NCI-H524 treated with DMSO at 0.1 percent for 48 hours (cell line): ENCODE measurements at regions not wholly inside any gene's neighbourhood (a gene's known extent, or its start where the extent isn't known, plus 50 kb on each side); places are given as distances from the start of the nearest gene placed in this dataset.
"Not testable (repeated sequence)": the region's sequence is repeated elsewhere in the genome, so short reads cannot be mapped to it uniquely, and the experiment has no call there.

ENCODE experiments used
- DNase-seq: peaks from one replicate; lab custom pipeline; 2025; lab: John Stamatoyannopoulos, UW

GRCh38 chr13:84865783-84866221 lies 933.4 kb downstream of the SLITRK6 start:
- DNase-seq = no peak

GRCh38 chr13:84864341-84864740 lies 934.9 kb downstream of the SLITRK6 start:
- DNase-seq = no peak

- no peak for DNase-seq
Measured at GRCh38 chr13:84847107-84847506, 952.1 kb downstream of the SLITRK6 start.

- no peak for DNase-seq
Measured at GRCh38 chr13:84845907-84846619, 953.2 kb downstream of the SLITRK6 start.

GRCh38 chr13:84844473-84844872 lies 954.7 kb downstream of the SLITRK6 start:
- DNase-seq = no peak

GRCh38 chr13:84843368-84843767 lies 955.9 kb downstream of the SLITRK6 start:
- no peak for DNase-seq

GRCh38 chr13:84834201-84834600 lies 951.9 kb upstream of the SLITRK1 start:
- no peak for DNase-seq

GRCh38 chr13:84831666-84832657 lies 949.7 kb upstream of the SLITRK1 start:
- no peak for DNase-seq

- DNase-seq = no peak
Measured at GRCh38 chr13:84823528-84823927, 941.3 kb upstream of the SLITRK1 start.

- no peak for DNase-seq
Measured at GRCh38 chr13:84821261-84821660, 939.0 kb upstream of the SLITRK1 start.

GRCh38 chr13:84816567-84817105 lies 934.4 kb upstream of the SLITRK1 start:
- DNase-seq = no peak

- DNase-seq = no peak
Measured at GRCh38 chr13:84812789-84813188, 930.5 kb upstream of the SLITRK1 start.

- no peak for DNase-seq
Measured at GRCh38 chr13:84812078-84812477, 929.8 kb upstream of the SLITRK1 start.

GRCh38 chr13:84810781-84811180 lies 928.5 kb upstream of the SLITRK1 start:
- DNase-seq = no peak

- DNase-seq = no peak
Measured at GRCh38 chr13:84802073-84802472, 919.8 kb upstream of the SLITRK1 start.

- DNase-seq = no peak
Measured at GRCh38 chr13:84784443-84785153, 902.3 kb upstream of the SLITRK1 start.

GRCh38 chr13:84777316-84777715 lies 895.0 kb upstream of the SLITRK1 start:
- no peak for DNase-seq

- DNase-seq = no peak
Measured at GRCh38 chr13:84776593-84776992, 894.3 kb upstream of the SLITRK1 start.

- not testable (repeated sequence) for DNase-seq
Measured at GRCh38 chr13:84775920-84776319, 893.6 kb upstream of the SLITRK1 start.

GRCh38 chr13:84774111-84774510 lies 891.8 kb upstream of the SLITRK1 start:
- no peak for DNase-seq

- DNase-seq = no peak
Measured at GRCh38 chr13:84760956-84761355, 878.7 kb upstream of the SLITRK1 start.

- no peak for DNase-seq
Measured at GRCh38 chr13:84749126-84749525, 866.9 kb upstream of the SLITRK1 start.
